ENCODE measurements at regions not wholly inside any gene's neighbourhood (a gene's known extent, or its start where the extent isn't known, plus 50 kb on each side); places are given as distances from the start of the nearest gene placed in this dataset.
"Not testable (repeated sequence)": the region's sequence is repeated elsewhere in the genome, so short reads cannot be mapped to it uniquely, and the experiment has no call there.

DNA sequence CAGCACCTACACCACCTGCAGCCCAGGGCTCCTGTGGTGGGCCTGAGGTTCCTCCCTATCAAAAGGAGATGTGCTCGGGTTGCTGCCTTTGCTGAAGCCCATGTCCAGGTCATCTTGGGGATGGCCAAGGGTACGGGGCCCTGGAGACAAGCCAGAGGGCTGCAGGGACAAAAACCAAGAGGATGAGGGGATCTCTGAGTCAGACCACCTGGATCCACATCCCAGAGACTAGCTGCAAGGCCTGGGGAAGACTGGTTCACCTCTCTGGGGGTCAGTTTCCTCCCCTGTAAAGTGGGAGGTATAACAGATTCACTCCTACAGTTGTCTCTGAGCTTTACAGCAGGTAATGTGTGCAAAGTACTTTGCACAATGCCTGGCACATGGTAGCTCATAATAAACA lies 376.6 kb downstream of the ZNF716 start:
- not testable (repeated sequence) for H3K4me1 ChIP-seq (ENCODE audit: insufficient read depth, low read length); H3K27ac ChIP-seq (ENCODE audit: low read length); H3K36me3 ChIP-seq (ENCODE audit: insufficient read depth, low read depth, low read length); H3K9ac ChIP-seq (ENCODE audit: low read depth, low read length); H3K4me3 ChIP-seq (ENCODE audit: low read length); H3K27me3 ChIP-seq (ENCODE audit: insufficient read depth, low read length)
- H3K9me3 ChIP-seq (ENCODE audit: insufficient read depth, low read depth, low read length), result peaks cover 37% of the 10 kb centered on the region

GRCh38 chr7:57835161-57835560 lies 385.2 kb downstream of the ZNF716 start:
- not testable (repeated sequence) for H3K27me3 ChIP-seq (ENCODE audit: insufficient read depth, low read length); H3K9ac ChIP-seq (ENCODE audit: low read depth, low read length); H3K4me1 ChIP-seq (ENCODE audit: insufficient read depth, low read length); H3K4me3 ChIP-seq (ENCODE audit: low read length); H3K9me3 ChIP-seq (ENCODE audit: insufficient read depth, low read depth, low read length); H3K27ac ChIP-seq (ENCODE audit: low read length); H3K36me3 ChIP-seq (ENCODE audit: insufficient read depth, low read depth, low read length)

GRCh38 chr7:57839152-57839551 lies 389.2 kb downstream of the ZNF716 start:
- H3K9ac ChIP-seq (ENCODE audit: low read depth, low read length); H3K4me3 ChIP-seq (ENCODE audit: low read length); H3K4me1 ChIP-seq (ENCODE audit: insufficient read depth, low read length); H3K27me3 ChIP-seq (ENCODE audit: insufficient read depth, low read length); H3K27ac ChIP-seq (ENCODE audit: low read length); H3K36me3 ChIP-seq (ENCODE audit: insufficient read depth, low read depth, low read length); H3K9me3 ChIP-seq (ENCODE audit: insufficient read depth, low read depth, low read length): not testable (repeated sequence)

- no peaks in the 10 kb centered on the region for H3K4me1 ChIP-seq (ENCODE audit: insufficient read depth, low read length)
- no peaks in the 10 kb centered on the region for H3K27me3 ChIP-seq (ENCODE audit: insufficient read depth, low read length)
- H3K9ac ChIP-seq (ENCODE audit: low read depth, low read length), result no peak overlapping the region
- no peak overlapping the region for H3K27ac ChIP-seq (ENCODE audit: low read length)
- peaks cover 46% of the 10 kb centered on the region for H3K9me3 ChIP-seq (ENCODE audit: insufficient read depth, low read depth, low read length)
- no peak overlapping the region for H3K4me3 ChIP-seq (ENCODE audit: low read length)
- no peaks in the 10 kb centered on the region for H3K36me3 ChIP-seq (ENCODE audit: insufficient read depth, low read depth, low read length)
Observed at GRCh38 chr7:57867884-57868701, 418.1 kb downstream of the ZNF716 start.

GRCh38 chr7:57868771-57869483 lies 418.9 kb downstream of the ZNF716 start:
- Histone ChIP-seq H3K4me1 (ENCODE audit: insufficient read depth, low read length) (no peaks in the 10 kb centered on the region), H3K36me3 (ENCODE audit: insufficient read depth, low read depth, low read length) (no peaks in the 10 kb centered on the region), H3K27ac (ENCODE audit: low read length) (no peak overlapping the region), H3K27me3 (ENCODE audit: insufficient read depth, low read length) (no peaks in the 10 kb centered on the region), H3K9me3 (ENCODE audit: insufficient read depth, low read depth, low read length) (peaks cover 44% of the 10 kb centered on the region), H3K4me3 (ENCODE audit: low read length) (no peak overlapping the region), H3K9ac (ENCODE audit: low read depth, low read length) (no peak overlapping the region)
